ENCODE measurements at regions not wholly inside any gene's neighbourhood (a gene's known extent, or its start where the extent isn't known, plus 50 kb on each side); places are given as distances from the start of the nearest gene placed in this dataset.

DNA sequence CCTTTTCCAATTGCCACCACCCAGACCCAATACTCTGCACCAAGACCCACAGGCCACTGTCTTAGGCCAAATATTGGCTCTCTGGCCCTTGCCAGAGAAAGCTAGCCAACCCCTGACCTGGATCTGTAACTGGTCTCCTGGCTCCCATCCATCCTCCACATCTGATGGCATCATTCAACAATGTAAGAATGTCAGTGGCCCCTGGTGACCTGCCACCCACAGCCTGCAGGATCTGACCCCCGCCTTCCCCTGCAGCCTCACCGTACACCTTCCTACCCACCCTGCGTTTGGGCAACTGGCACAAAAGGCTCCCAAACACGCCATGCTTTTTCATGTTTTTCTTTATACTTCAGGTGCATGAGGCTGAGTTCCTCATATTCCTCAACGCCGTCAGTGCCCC lies 60.0 kb upstream of the ASAP2 start:
- TF ChIP-seq, protein P1, sequence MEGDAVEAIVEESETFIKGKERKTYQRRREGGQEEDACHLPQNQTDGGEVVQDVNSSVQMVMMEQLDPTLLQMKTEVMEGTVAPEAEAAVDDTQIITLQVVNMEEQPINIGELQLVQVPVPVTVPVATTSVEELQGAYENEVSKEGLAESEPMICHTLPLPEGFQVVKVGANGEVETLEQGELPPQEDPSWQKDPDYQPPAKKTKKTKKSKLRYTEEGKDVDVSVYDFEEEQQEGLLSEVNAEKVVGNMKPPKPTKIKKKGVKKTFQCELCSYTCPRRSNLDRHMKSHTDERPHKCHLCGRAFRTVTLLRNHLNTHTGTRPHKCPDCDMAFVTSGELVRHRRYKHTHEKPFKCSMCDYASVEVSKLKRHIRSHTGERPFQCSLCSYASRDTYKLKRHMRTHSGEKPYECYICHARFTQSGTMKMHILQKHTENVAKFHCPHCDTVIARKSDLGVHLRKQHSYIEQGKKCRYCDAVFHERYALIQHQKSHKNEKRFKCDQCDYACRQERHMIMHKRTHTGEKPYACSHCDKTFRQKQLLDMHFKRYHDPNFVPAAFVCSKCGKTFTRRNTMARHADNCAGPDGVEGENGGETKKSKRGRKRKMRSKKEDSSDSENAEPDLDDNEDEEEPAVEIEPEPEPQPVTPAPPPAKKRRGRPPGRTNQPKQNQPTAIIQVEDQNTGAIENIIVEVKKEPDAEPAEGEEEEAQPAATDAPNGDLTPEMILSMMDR (IDR thresholded peaks at IDR 0.05), result no peak
- TF ChIP-seq POLR2A (IDR thresholded peaks at IDR 0.05), result no peak

All from thyroid gland (tissue), 4 donors.